Epidermal melanocyte (primary cell): ENCODE measurements at regions not wholly inside any gene's neighbourhood (a gene's known extent, or its start where the extent isn't known, plus 50 kb on each side); places are given as distances from the start of the nearest gene placed in this dataset.

ENCODE experiments used
- DNase-seq: peaks from one replicate; pipeline ENCODE4 v3.0.0; 2011; ENCODE audit warnings: low spot score; ENCODE audit not compliant: insufficient read length

DNA sequence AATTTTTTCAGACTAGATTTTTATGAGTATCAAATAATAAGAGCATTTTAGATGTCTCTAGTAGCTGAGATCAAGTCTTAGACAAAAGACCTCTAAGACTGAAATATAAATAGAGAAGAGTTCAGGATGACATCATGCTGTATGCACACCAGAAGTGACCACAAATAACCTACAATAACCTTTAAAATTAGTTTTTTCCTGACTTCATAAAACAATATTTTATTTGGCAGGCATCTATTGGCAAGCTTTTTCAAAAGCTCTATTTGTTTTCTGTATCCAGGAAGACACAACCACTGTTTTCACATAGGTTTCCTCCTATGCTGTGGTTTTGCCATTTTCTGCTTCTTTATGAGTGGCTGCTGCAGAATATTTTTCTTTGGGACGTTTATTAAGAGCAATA, 359.1 kb downstream of the CRPPA start:
- no peak for DNase-seq

DNA sequence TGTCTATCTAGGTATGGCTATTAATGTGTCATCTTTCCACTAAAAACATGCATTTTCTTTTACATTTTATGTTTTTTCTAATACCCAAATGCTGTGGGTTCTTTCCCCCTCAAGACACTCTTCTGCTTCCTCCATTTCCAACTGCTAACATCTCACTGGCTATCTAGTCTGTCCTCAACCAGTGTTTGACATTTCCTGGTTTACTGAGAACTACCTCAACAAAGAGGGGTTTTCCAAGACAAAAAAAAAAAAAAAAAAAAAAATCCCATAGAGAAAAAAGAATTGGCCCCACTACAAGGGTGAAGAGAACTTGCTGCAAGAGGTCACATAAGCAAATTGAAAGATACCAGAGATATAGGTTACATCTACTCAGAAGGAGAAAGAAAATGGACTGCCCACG, 359.7 kb downstream of the CRPPA start:
- DNase-seq: no peak

DNA sequence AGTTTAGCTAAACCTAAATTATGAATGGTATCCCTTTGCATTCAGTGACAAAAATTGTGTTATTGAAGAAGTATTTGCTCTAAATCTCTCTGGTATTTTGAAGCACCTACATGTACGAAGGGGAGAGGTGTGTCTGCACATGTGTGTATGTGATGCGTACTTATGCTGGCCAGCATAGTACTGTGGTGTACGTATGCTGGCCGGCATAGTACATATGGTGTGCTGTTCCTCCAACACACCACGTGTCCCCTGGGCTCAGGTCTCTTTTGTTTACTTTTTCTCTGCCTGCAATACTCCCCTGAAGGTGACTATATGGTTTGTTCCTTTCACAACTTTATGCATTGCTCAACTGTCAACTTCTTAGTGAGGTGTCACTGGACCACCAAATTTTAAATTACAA, 360.3 kb downstream of the CRPPA start:
- no peak for DNase-seq

DNA sequence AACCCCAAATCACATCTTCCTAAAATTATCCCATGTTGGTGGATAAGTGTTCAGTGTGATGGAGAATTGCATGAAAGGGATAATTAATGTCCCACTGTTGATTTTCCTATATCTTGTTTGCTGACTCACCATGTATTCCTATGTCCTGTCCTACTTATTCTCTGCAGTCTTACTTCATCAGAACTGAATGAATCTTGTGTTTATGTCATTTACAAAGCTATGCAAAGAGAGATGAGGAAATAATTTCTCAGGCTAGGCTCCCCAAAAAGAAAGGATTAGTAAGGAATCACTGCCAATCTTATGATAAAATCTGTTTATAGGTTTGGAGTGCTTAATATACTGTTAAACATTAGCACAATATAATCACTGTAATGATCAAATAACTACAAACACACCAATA, 360.8 kb downstream of the CRPPA start:
- no peak for DNase-seq

DNA sequence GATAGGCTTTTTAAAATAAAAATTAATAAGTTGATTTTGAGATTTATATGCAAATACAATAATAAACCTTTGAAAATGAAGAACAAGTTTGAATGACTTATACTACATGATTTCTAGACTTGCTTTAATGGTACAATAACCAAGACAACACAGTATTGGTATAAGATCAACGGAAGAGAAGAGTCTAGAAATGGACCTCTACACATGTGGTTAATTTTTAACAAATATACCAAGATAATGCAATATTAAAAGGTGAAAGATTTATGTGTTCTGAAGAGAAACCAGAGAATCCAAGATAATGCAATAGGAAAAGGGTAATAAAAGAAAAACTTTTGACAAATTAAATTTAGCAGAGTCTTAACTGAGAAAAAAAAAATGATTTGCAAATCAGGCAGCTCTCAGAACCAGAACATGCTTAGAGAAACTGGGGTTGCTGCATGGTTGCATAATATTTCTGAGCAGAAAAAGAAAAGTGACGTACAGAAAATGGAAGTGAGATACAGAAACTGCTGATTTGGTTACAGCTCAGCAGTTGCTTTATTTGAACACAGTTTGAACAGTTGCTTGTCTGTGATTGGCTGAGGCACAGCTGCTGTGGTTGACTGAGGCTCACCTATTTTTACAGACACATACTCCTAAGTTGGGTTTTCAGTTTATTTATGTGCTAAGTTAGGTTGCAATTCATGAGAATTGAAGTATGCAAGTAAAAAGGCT, 365.9 kb downstream of the CRPPA start:
- no peak for DNase-seq

DNA sequence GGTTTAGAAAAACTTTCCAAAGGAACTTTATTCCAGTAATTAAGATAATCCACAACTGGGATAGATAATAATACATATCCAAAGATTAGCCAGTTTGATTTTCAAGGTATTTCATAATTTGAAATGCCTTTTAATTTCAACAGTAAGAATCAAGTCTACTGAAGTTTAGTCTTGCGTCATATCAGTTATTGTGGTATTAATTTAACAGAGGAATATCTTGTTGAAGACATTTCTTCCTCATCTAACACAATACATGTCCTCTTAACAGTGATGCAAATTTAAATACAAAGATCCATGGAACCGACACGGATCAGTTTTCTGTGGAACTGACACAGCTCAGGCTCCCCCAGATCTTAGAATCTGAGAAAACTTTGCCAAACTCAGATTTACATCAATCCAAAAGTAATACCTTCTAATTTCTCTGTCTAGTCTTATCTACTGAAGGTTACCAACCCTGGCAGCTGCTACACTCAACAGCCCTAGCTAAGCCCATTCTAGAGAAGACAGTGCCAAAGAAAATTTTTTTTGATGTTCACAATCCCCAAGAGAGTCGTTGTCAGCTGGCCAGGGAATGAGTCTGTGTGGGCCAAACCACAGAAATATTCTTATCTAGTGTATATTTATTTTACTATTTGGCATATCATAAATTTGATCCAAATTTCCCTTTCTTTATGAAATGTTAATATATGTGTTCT, 365.2 kb upstream of the MEOX2 start:
- no peak for DNase-seq

DNA sequence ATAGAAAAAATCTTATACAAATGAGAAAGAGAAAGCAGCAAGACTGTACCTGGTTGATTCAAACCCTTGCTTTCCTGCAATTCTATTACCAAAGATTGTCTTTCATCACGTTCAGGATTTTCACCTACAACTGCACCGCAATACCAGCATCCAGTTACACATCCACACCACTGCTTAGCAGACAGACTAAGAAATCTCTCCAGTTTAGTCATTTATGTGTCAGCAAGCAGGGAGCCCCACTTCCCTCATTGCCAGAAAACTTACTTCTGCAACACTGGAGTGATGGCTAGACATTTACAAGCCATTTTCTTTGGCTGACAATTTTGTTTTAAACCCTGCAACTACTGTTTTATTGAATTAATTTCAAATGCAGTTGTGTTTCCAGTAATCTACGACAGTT, 359.6 kb upstream of the MEOX2 start:
- DNase-seq: no peak

DNA sequence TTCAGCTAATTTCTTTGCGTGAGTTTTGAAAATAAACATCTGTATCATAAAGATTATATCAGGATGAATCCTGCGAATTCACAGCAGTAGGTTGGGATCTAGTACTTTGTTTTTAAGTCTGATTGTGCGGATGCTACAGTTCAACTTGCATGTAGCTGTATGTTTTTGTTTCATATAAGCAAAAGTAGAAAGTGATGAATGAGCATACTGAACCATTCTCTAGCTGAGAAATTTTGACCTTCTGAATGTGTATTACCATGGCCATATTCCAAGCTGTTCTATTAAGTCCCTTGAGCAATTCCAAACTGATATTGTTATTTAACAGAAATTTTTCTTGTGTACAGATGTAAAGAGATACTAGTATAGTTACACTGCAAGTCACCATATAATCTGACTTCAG, 358.8 kb upstream of the MEOX2 start:
- DNase-seq: no peak

DNA sequence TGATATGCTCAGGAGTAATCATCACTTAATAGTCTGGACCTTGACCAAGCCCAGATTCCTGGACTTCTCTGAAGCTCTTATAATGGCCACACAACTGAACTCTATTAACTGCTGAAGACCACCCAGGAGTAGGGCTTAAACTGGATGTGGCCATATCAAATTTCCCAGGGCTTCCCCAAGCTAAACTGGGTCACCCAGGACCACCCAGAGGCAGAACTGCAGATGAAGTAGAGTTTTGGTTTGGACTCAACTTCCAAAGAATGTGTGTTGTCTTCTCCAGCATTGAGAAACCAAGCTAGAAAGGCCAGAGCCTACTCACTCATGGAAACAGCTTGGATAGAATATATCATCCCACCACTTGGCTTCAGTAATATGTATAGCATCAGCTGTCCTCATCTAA, 358.2 kb upstream of the MEOX2 start:
- no peak for DNase-seq

DNA sequence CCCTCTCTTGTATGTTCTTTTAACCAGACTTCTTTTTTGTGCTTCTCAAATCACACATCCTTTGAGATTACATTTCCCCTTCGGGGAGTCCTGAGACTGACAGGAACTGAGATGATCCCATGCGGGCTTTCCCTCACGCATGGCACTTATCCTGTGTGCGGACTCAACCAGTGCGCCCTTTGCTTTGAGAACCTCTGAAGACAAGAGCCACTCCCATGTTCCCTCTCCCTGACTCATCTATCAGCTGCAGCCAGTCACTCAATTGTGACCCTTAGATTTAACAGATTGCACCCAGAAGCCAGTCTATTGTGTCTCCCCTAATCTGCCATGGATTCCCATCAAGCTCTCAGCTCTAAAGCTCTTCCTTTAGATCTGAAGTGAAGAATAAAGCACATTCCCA, 353.9 kb upstream of the MEOX2 start:
- DNase-seq: no peak

DNA sequence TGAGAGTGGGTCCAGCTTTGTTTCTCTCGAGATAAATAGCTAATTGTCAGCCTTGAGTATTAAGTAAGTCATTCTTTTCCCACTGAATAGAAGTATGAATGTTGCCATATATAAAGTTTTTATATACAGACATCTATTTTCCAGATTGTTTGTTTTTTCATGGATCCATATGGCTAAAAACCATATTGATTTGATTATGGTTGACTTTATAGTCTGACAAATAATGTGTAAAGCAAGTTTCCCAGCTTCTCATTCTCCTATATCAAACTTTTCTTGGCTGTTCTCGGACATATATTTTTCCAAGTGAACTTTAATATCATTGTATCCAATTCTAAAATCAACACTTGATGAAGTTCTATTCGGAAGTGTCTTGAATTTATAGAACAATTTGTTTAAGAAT, 352.4 kb upstream of the MEOX2 start:
- no peak for DNase-seq

DNA sequence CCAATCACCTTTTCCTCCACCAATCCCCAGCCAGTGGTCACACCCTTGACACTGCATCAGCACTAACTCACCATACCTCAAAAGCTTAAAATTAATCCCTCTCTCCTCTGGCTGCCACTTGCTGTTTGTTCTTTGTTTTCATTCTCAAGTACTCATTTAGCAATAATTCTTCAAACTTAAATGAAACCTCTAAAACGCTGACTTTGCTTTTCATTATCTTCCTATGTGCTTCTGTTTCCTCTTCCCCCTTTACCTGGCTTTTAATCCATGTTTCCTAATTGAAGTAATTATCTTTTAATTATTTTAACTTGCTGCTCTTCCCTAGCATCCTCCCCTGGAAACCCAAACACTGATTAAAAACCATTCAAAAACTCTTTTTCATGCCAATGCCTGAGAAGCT, 348.9 kb upstream of the MEOX2 start:
- DNase-seq: no peak

DNA sequence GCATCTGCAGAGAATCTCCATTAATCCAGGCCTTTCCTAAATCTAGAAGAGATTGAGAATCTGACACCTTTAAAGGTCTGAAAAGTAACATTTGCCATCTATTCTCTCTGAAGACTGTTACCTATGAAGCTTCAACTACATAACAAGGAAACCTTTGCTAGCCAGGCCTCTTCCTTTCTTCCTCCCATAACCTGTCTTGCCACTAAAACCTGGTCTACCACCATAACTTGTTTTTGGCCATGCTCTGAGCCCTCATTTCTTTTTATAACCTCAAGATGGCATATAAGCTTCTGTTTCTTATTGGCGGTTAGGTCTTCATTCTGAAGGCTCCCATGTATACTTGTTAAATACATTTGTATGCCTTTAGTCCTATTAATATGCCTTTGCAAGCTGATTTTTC, 348.4 kb upstream of the MEOX2 start:
- no peak for DNase-seq

DNA sequence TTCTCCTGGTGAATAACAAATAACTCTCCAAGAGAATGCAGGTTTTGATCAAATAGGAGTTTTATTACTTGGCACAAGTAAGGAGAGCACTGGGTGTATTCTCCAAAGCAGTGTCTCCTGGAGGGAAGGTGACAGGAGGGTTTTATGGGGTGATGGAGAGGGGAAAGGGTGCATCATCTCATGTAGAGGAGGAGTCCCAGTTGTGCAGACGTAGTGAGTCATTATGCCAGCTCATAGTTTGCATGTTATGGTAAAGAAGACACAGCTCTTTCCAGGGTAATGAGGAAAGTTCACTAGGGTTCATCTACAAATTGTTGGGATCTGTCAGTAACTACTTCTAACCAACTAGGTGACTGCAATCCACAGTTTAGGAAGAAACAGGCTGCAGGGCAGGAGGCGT, 347.9 kb upstream of the MEOX2 start:
- DNase-seq: no peak

DNA sequence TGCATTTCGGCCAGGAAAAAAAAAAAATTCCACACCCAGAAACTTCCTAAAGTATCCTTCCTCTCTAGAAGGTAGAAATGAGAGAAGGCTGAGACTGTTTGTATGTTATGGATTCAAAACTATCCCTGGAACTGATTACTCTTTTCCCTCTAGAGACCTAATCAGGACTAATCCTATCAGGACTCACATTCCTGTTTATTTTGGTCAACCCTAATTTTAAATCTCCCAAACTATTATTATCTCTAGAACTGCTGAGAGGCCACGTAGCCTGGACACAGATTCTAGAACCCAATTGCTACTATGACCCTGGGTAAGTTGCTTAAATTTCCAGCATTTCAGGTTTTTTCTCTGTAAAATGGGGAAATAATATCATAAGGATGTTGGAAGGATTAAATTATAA, 346.8 kb upstream of the MEOX2 start:
- DNase-seq: no peak

DNA sequence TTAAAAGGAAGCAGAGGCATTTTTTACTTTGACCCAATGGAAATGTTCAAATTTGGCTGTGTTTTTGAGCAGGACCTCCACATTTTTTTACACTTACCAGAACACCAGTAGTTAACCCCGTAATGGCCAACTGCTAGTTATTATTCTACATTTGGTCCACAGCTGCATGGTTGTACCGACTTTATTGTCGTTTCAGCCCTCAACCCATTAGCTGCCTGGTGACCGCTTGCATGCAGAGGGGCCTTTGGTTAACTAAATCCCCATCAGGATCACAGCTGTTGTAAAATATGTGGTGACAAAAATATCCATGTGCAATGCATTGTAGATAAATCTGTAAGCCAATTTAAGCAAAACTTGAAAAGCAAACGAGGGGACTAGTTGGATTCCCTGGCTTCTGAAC, 342.2 kb upstream of the MEOX2 start:
- no peak for DNase-seq

DNA sequence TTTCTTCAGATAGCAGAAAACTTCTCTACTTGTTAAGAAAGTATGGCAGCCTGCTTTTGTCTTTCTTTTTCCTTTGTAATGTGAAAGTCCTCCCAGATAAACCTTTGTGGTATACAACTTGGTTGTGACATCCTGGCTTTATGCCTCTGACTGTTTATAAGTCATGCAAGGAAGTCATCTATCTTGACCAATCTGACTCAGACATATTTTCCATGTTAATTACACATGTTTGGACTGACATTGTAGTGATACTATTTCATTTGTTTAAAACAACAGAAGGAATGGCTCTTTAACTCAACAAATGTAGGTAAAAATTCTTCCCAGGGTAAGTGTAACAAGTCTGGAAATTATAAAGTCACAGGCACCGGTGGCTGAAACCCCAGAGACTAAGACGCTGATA, 341.6 kb upstream of the MEOX2 start:
- DNase-seq: peak; percentile 23

DNA sequence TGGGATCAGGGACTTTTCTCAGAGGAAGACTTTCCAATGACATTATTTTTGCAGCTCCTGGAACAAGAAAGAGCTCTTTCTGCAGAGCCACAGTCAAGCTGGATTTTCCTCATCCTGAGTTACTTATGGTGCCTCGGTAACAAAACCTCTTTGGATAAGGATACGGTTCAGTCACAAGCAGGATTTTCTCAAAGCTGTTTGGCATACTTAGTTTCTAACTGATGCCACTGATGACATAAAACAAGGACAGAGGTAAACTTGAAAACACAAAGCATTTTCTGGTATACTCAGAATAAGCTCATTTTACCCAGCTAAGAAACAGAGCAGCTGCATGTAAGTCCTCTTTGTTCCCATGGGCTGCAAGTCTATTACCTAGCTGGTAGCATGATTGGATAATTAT, 340.9 kb upstream of the MEOX2 start:
- no peak for DNase-seq

DNA sequence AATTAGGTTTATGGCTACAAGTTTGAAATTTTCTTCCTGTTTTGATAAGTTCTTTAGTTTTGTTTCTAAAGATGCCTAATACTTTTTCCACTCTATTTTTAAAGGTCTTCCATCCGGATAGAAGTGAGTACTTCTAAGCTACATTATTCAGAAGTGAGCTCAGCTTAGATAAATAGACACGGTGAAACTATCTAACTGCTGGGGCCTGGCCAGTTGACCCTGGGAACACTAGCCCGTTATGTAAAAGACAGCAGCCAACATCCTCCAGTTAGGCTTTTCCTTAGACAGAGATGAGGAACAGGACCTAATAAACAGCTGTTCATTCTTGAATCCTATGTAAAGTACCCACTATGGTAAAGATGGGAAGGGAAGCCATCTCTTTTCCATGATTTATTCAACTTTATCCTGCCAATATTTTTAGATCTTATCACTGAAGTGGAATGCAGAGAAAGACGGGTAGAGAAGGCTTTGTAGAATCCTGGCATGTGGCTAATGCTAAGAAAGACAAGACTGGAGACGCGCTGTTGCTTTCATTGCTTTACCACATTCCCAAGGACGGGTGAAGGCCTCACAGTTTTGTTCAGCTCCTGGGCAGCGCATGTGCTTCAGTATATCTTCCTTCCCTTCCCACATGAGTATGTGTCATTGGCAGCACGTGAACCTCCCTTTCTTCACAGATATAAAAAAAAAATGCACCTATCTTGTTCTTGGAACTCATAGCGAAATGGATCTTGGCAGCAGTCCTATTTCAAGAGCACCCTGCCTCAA, 340.0 kb upstream of the MEOX2 start:
- no peak for DNase-seq

DNA sequence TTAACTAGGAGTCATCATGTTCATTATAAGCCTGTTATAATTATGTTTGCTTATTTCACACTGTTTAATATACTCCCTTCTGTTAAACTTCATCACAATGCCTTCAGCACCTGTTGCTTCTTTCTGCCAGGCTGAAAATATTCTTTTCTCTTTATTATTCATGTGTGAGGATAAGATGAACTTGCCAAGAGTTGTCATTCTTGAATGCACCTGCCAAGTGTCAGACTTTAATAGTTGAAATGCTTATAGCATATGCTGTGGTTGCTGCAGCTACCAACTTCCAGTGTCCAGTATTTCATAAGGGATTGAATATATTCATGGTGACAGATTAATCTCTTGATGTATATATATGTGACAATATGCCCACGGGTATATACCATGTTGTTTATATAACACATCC, 339.2 kb upstream of the MEOX2 start:
- no peak for DNase-seq

DNA sequence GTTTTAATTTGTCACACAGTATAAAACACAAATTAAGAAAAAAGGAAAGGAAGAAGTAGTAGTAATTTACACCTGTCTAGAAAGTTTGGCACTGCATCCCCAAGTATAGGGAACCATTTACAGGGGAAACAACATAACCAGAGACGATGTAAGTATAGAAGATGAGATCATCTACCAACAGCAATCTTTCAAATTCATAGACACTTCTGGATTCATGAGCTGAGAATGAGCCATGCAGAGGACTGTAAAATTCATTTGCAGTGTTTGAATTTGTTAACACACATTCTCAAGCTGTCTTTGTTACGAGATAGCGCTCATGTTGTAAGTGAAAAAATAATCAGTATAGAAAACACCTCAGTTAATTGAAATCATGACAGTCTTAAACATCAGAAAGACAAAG, 337.0 kb upstream of the MEOX2 start:
- no peak for DNase-seq

DNA sequence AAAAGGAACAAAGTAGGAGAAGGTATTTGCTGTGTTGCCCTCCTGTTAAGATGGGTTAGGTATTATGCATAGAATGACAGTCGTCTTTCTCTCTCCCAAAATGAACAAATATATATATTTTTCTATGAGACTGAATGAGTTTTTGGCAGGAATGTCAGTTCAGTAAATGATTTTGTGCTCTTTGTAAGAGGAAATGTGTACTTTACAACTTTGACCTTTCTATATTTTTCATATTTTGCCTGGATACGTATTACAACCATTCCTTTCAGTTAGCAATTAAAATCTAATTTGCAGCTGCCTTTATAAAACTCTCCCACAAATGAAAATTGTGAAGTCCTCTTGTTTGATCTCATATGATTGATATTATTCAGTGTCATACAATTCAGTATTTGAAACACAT, 336.6 kb upstream of the MEOX2 start:
- no peak for DNase-seq

DNA sequence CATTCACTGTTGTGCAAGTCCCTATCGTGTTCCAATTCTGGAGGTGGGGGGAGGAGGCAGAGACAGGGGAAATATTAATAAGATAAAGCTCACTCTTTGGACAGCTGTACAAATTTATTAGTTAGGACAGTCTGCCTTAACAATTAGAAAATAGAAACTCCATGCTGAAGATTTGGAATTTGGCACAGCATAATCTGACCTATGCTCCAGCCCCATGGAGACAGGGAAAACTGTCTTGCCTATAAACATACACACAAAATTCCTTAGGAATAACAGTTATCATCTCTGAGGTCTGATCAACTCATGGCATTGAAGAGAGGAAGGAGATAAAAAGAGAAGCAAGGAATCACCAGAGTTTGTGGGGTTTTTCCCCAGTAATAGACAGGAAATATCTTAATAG, 335.4 kb upstream of the MEOX2 start:
- DNase-seq: no peak
